ENCODE measurements at regions not wholly inside any gene's neighbourhood (a gene's known extent, or its start where the extent isn't known, plus 50 kb on each side); places are given as distances from the start of the nearest gene placed in this dataset.

DNA sequence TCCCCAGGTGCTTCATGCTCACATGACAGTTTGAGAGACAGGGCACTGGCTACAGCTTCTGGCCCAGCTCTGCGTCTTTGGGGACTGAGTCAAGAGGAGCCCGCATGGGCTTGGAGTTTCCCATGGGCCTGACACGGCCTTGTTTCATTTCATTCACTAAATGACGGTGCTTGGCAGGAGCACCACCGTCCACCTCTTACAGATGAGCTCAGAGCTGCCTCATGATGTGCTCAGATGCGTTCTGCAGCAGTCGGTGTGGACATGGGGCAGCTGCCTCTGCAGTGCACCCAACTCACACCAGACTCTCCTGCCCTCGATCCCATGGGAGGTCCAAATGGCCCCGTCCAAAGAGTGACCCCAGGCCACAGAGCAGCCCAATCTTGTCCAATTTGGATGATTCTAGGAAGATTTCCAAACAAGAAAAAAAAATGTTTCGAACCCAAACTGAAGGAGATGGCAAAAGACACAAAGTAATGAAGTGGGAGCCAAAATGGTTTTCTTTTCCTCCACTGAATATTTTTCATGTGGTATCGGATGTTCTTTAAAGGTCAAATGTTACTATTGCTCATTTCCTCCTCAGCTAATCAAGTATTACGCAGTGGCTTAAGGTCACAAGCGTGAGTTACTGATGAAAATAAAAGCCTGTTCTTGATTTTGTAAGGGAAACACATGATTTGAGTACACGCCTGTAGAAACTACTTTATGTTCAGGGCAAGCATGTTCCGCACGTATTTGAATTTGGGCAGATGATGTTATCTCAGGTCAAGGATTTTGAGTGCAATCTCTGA lies 524.2 kb downstream of the CDH26 start:
- DNase-seq (ENCODE audit: low read depth) = no peak
- no peak for TF ChIP-seq CTCF (conservative IDR thresholded peaks at IDR 0.05; ENCODE audit: low read length)
- H3K4me3 ChIP-seq (ENCODE audit: low read length) = no peak overlapping the region

- H3K4me3 ChIP-seq (ENCODE audit: low read length) = no peak overlapping the region
- no peak for TF ChIP-seq CTCF (conservative IDR thresholded peaks at IDR 0.05; ENCODE audit: low read length)
- DNase-seq (ENCODE audit: low read depth) = no peak
These were observed 525.1 kb downstream of the CDH26 start for GRCh38 chr20:60483371-60483770.

- no peak overlapping the region for H3K4me3 ChIP-seq (ENCODE audit: low read length)
- no peak for DNase-seq (ENCODE audit: low read depth)
- no peak for TF ChIP-seq CTCF (conservative IDR thresholded peaks at IDR 0.05; ENCODE audit: low read length)
These were observed 526.1 kb downstream of the CDH26 start for GRCh38 chr20:60484316-60484715.

- TF ChIP-seq CTCF (conservative IDR thresholded peaks at IDR 0.05; ENCODE audit: low read length) = no peak
- no peak for DNase-seq (ENCODE audit: low read depth)
- H3K4me3 ChIP-seq (ENCODE audit: low read length) = no peak overlapping the region
These were observed 527.0 kb downstream of the CDH26 start for GRCh38 chr20:60485012-60485760.

- no peak for TF ChIP-seq CTCF (conservative IDR thresholded peaks at IDR 0.05; ENCODE audit: low read length)
- H3K4me3 ChIP-seq (ENCODE audit: low read length) = no peak overlapping the region
- no peak for DNase-seq (ENCODE audit: low read depth)
These were observed 528.1 kb downstream of the CDH26 start for GRCh38 chr20:60486315-60486714.

DNA sequence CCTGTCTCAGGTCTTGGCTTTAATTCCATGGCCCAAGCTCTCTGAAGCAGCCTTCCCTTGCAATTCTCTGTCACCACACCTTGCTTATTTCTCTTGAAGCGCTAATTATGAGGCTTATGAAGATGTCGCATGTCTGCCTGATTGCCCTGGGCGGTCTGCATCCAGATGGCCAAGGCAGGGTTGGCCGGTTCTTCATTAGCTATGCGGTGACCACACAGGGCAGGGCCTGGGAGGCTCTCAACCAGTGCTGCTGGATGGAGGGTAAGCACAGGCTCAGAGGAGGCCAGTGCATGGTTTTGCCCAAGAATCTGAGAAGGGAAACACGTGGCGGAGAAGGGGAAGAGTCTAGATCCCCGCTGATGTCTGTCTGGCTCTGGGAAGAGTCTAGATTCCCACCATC lies 528.7 kb downstream of the CDH26 start:
- H3K4me3 ChIP-seq (ENCODE audit: low read length) = no peak overlapping the region
- DNase-seq (ENCODE audit: low read depth) = no peak

More for the DNA sequence above, 528.7 kb downstream of the CDH26 start:
- TF ChIP-seq CTCF (conservative IDR thresholded peaks at IDR 0.05; ENCODE audit: low read length) = no peak

All from AG10803 (cell line).